Mesendoderm (in vitro differentiated cells): ENCODE measurements at regions not wholly inside any gene's neighbourhood (a gene's known extent, or its start where the extent isn't known, plus 50 kb on each side); places are given as distances from the start of the nearest gene placed in this dataset.
"Not testable (repeated sequence)": the region's sequence is repeated elsewhere in the genome, so short reads cannot be mapped to it uniquely, and the experiment has no call there.

Experiments
- DNase-seq: peaks from one replicate; pipeline ENCODE4 v3.0.0; 2013
- H2AK5ac ChIP-seq: 2 replicates; pipeline ENCODE4 v1.6.1; 2013; ENCODE audit warnings: low read length, inconsistent platforms
- H2BK120ac ChIP-seq: 2 replicates; pipeline ENCODE4 v1.6.1; 2013; ENCODE audit warnings: low read depth, mild to moderate bottlenecking, low read length, moderate library complexity, mixed read lengths
- H2BK15ac ChIP-seq: replicated peaks from 2 replicates; pipeline ENCODE4 v1.6.1; 2013; ENCODE audit warnings: low read depth, mild to moderate bottlenecking, moderate library complexity
- H2BK5ac ChIP-seq: 2 replicates; pipeline ENCODE4 v1.6.1; 2013; ENCODE audit warnings: low read length, inconsistent platforms
- H3K18ac ChIP-seq: 2 replicates; pipeline ENCODE4 v1.6.1; 2013; ENCODE audit warnings: mild to moderate bottlenecking, low read length, mixed read lengths
- H3K23ac ChIP-seq: one replicate; pipeline ENCODE4 v1.6.1; 2013; ENCODE audit warnings: low read length
- H3K27ac ChIP-seq: 2 replicates; pipeline ENCODE4 v1.5.1; 2013; ENCODE audit warnings: low read depth, mild to moderate bottlenecking, inconsistent platforms, low read length, moderate library complexity
- H3K27me3 ChIP-seq: 2 replicates; pipeline ENCODE4 v1.6.1; 2013; ENCODE audit warnings: low read length, control low read depth, mild to moderate bottlenecking, inconsistent platforms; ENCODE audit not compliant: insufficient read depth, poor library complexity
- H3K36me3 ChIP-seq: 2 replicates; pipeline ENCODE4 v1.6.1; 2013; ENCODE audit warnings: low read length, inconsistent platforms; ENCODE audit not compliant: control insufficient read depth, insufficient read depth
- H3K4ac ChIP-seq: one replicate; pipeline ENCODE4 v1.6.1; 2013; ENCODE audit warnings: low read depth, mild to moderate bottlenecking, low read length, moderate library complexity
- H3K4me1 ChIP-seq: 2 replicates; pipeline ENCODE4 v1.6.1; 2013; ENCODE audit warnings: low read depth, low read length, inconsistent platforms; ENCODE audit not compliant: control insufficient read depth
- H3K4me2 ChIP-seq: 2 replicates; pipeline ENCODE4 v1.6.1; 2013; ENCODE audit warnings: low read length
- H3K4me3 ChIP-seq: 2 replicates; pipeline ENCODE4 v1.5.1; 2013; ENCODE audit warnings: mild to moderate bottlenecking, low read length
- H3K56ac ChIP-seq: one replicate; pipeline ENCODE4 v1.6.1; 2013; ENCODE audit warnings: low read length
- H3K79me1 ChIP-seq: 2 replicates; pipeline ENCODE4 v1.6.1; 2013; ENCODE audit warnings: low read length, inconsistent platforms
- H3K79me2 ChIP-seq: 2 replicates; pipeline ENCODE4 v1.6.1; 2013; ENCODE audit warnings: mild to moderate bottlenecking, low read length; ENCODE audit not compliant: control insufficient read depth, insufficient read depth
- H3K9ac ChIP-seq: 2 replicates; pipeline ENCODE4 v1.6.1; 2013; ENCODE audit warnings: low read length, inconsistent platforms
- H4K5ac ChIP-seq: one replicate; pipeline ENCODE4 v1.6.1; 2013; ENCODE audit warnings: low read length
- H4K8ac ChIP-seq: one replicate; pipeline ENCODE4 v1.6.1; 2013; ENCODE audit warnings: low read depth, mild to moderate bottlenecking, control low read depth, low read length, moderate library complexity
- whole genome bisulfite sequencing: extraction: QIAGEN DNeasy Blood & Tissue Kit; methylation state at CpG from one replicate; pipeline ENCODE4 v1.1.7; 2013; ENCODE audit warnings: low lambda C conversion rate, missing lambda C conversion rate; ENCODE audit not compliant: insufficient coverage; ENCODE audit errors: extremely low coverage; 5-methylcytosine and 5-hydroxymethylcytosine counted together

- not testable (repeated sequence) for H3K79me1 ChIP-seq, DNase-seq, H2BK5ac ChIP-seq, H2BK120ac ChIP-seq, H4K8ac ChIP-seq, H4K5ac ChIP-seq, H3K79me2 ChIP-seq, H3K36me3 ChIP-seq, H3K56ac ChIP-seq, H2BK15ac ChIP-seq, H3K23ac ChIP-seq, H3K27me3 ChIP-seq, H3K27ac ChIP-seq, H3K4ac ChIP-seq, H3K18ac ChIP-seq, H3K4me1 ChIP-seq, H3K4me2 ChIP-seq, H3K9ac ChIP-seq, H2AK5ac ChIP-seq
- no CpG with 5 or more reads among the region's 5 CpGs for WGBS
- peak overlapping the region; percentile 33 for H3K4me3 ChIP-seq
Observed at GRCh38 chr21:10382580-10382979, 138.8 kb upstream of the TPTE start.

- not testable (repeated sequence) for H3K23ac ChIP-seq, DNase-seq, H2AK5ac ChIP-seq, H3K18ac ChIP-seq, H3K4me1 ChIP-seq, H3K27me3 ChIP-seq, H3K27ac ChIP-seq, H3K4me2 ChIP-seq, H3K79me1 ChIP-seq, H2BK120ac ChIP-seq, H3K79me2 ChIP-seq, H2BK5ac ChIP-seq, H3K9ac ChIP-seq, H3K36me3 ChIP-seq, H3K56ac ChIP-seq, H2BK15ac ChIP-seq, H3K4ac ChIP-seq, H4K5ac ChIP-seq, H4K8ac ChIP-seq
- WGBS = no CpG with 5 or more reads among the region's 10 CpGs
- peak overlapping the region; percentile 45 for H3K4me3 ChIP-seq
Observed at GRCh38 chr21:10383571-10383970, 137.8 kb upstream of the TPTE start.

- H4K8ac ChIP-seq, H3K36me3 ChIP-seq, H3K4me1 ChIP-seq, H3K18ac ChIP-seq, H3K9ac ChIP-seq, H2BK5ac ChIP-seq, H3K79me2 ChIP-seq, H3K27ac ChIP-seq, H2AK5ac ChIP-seq, H2BK120ac ChIP-seq, DNase-seq, H3K56ac ChIP-seq, H2BK15ac ChIP-seq, H3K4ac ChIP-seq, H3K79me1 ChIP-seq, H3K23ac ChIP-seq, H4K5ac ChIP-seq, H3K27me3 ChIP-seq, H3K4me2 ChIP-seq: not testable (repeated sequence)
- WGBS = no CpG with 5 or more reads among the region's 3 CpGs
- peak overlapping the region; percentile 8 for H3K4me3 ChIP-seq
Observed at GRCh38 chr21:10384304-10384861, 137.0 kb upstream of the TPTE start.

DNA sequence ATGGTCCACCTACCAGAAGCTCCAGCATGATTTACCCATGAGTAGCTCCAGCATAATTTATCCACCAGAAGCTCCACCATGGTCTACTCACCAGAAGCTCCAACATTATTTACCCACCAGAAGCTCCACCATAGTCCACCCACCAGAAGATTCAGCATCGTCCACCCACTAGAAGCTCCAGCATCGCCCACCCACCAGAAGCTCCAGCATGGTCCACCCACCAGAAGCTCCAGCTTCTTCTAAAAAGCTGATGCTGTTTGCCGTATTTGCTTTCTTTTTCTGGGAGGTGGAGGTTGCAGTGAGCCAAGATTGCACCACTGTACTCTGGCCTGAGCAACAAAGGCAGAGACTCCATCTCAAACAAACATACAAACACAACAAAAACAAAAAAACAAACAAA, 136.2 kb upstream of the TPTE start:
- H3K9ac ChIP-seq, DNase-seq, H3K79me2 ChIP-seq, H2AK5ac ChIP-seq, H3K4me2 ChIP-seq, H3K36me3 ChIP-seq, H3K27ac ChIP-seq, H3K4me1 ChIP-seq, H4K8ac ChIP-seq, H3K23ac ChIP-seq, H4K5ac ChIP-seq, H3K4ac ChIP-seq, H2BK15ac ChIP-seq, H3K18ac ChIP-seq, H3K27me3 ChIP-seq, H3K79me1 ChIP-seq, H2BK120ac ChIP-seq, H2BK5ac ChIP-seq, H3K56ac ChIP-seq: not testable (repeated sequence)
- WGBS = no CpG with 5 or more reads among the region's 3 CpGs
- H3K4me3 ChIP-seq = peak overlapping the region; percentile 15

DNA sequence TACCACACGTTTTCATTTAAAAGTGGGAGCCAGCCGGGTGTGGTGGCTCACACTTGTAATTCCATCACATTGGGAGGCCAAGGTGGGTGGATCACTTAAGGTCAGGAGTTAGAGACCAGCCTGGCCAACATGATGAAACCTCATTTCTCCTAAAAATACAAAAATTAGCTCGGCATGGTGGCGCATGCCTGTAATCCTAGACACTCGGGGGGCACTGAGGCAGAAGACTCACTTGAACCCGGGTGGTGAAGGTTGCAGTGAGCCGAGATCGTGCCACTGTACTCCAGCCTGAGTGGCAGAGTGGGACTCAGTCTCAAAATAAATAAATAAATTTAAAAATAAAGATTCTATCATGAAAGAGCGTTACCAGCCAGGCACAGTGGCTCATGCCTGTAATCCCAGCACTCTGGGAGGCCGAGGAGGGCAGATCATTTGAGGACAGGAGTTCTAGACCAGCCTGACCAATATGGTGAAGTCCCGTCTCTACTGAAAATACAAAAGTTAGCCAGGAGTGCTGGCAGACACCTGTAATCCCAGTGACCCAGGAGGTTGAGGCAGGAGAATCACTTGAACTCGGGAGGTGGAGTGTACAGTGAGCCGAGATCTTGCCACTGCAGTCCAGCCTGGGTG, 135.4 kb upstream of the TPTE start:
- H3K23ac ChIP-seq, H3K18ac ChIP-seq, H3K4me1 ChIP-seq, H3K4ac ChIP-seq, H3K79me1 ChIP-seq, DNase-seq, H4K8ac ChIP-seq, H3K27ac ChIP-seq, H3K4me3 ChIP-seq, H3K79me2 ChIP-seq, H2AK5ac ChIP-seq, H2BK15ac ChIP-seq, H2BK5ac ChIP-seq, H3K56ac ChIP-seq, H3K36me3 ChIP-seq, H3K4me2 ChIP-seq, H4K5ac ChIP-seq, H2BK120ac ChIP-seq, H3K9ac ChIP-seq, H3K27me3 ChIP-seq: not testable (repeated sequence)
- WGBS = no CpG with 5 or more reads among the region's 13 CpGs
